NCI-H1092 (cell line): ENCODE measurements at regions not wholly inside any gene's neighbourhood (a gene's known extent, or its start where the extent isn't known, plus 50 kb on each side); places are given as distances from the start of the nearest gene placed in this dataset.

Experiments used
- DNase-seq: peaks from one replicate; lab custom pipeline; 2025; lab: John Stamatoyannopoulos, UW

GRCh38 chr21:38930853-38931252 lies 125.1 kb downstream of the ETS2 start:
- DNase-seq = no peak

DNA sequence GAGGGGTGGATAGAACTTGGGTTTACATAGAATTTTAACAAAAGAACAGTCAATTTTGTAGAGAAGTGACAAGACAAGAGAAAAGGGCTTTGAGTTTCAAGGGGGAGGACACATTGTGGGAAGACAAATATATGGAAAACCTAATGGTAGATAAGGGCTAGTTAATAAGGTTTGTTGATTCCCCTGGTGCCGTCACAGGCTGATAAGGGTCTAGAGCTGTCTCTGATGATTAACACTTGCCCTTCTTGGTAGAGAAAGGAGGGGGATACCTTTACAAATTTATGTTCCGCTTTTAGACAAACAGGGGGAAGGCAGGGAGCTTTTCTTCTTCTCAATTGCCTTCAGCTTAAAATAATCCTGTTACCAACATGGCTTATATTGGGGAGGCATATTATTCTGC lies 124.3 kb downstream of the ETS2 start:
- DNase-seq = no peak

- no peak for DNase-seq
Measured at GRCh38 chr21:38929652-38930051, 123.9 kb downstream of the ETS2 start.

DNA sequence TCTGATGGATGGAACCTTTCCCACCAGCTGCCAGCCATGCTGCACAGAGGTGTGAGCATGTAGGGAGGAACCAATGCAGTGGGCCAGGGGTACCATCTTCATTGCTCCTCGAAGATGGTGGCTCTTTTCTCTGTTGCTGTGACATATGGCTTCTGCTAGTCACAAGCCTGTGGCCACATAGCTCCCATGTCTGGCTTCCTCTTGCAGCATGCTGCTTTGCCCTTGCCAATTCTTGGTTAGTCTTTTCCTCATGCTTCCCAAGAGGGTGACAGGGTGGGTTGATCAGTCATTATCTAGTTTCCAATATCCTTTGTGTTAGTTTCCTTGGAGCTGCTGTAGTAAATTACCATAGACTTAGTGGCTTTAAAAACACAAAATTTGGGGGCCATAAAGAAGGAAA lies 123.4 kb downstream of the ETS2 start:
- DNase-seq = no peak

DNA sequence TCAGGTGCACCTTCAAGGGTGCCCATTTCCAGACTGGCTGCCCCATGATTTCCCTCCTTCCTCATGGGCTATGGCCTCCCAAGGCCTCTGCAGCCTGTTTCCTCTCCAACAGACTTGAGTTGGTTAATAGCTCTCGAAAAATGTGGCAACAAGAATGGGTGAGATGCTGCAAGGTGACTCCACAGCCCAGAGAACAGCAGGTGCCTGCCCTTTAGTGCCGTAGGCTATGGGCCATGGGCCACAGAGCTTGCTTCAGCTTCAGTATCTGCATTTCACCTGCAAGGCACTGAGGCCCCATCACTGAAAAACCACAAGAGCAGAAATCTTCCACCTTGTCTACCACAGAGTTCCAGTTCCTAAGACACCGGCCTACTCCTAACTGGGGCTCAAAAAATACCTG lies 122.0 kb downstream of the ETS2 start:
- no peak for DNase-seq

DNA sequence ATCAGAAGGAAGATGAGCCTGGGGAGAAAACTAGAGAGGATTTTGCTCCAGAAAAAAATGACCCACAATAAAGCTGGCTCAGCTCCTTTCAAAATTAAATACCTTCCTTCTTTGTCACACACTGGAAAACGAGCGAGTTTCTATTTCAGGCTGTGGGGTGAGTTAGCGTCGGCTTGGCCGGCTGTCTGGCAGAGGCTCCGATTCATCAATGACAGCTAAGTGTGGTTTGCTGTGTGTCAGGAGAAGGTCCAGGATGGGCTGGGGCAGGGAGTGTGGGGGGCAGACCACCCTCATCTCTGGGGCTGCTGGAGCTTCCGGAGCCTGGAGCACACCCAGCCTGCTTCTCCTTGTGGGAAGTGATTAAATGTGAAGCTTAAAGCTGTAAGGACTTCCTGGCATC lies 120.2 kb downstream of the ETS2 start:
- DNase-seq = no peak

DNA sequence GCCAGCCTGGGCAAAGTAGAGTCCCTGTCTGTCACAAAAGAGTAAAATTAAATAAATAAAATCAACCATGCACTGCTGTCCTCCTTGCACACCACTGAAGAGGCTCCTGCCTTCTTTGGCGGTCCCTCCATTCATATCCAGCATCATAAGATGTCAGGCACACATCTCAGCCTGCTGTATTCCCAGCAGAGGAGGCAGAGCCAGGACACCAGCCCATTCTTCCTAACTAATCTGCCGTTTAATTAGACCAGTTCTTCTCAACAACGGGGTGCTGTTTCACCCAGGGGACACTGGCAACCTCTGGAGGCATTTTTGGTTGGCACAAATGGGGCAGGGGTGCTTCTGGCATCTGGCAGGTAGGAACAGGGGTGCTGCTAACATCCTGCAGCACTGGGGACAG lies 119.7 kb downstream of the ETS2 start:
- no peak for DNase-seq

- no peak for DNase-seq
Measured at GRCh38 chr21:38924954-38925353, 119.2 kb downstream of the ETS2 start.

DNA sequence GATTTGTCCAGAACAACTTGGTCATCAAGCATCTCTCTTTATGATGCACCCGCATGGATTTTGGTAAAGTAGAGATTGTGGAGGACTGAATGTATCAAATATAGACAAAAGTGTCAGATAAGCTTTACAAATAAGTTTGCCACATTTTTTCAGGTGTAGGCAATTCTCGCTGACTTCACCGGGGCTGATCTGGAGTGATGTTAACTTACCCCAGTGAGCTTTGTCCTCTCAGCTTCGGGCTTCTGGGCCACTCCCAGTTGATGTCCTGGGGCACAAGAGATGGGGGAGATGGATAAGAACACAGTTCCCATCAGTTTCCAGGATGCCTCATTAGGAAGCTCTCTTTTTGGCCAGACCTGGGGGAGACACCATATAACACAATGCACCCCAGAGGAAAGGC lies 117.7 kb downstream of the ETS2 start:
- DNase-seq = no peak

DNA sequence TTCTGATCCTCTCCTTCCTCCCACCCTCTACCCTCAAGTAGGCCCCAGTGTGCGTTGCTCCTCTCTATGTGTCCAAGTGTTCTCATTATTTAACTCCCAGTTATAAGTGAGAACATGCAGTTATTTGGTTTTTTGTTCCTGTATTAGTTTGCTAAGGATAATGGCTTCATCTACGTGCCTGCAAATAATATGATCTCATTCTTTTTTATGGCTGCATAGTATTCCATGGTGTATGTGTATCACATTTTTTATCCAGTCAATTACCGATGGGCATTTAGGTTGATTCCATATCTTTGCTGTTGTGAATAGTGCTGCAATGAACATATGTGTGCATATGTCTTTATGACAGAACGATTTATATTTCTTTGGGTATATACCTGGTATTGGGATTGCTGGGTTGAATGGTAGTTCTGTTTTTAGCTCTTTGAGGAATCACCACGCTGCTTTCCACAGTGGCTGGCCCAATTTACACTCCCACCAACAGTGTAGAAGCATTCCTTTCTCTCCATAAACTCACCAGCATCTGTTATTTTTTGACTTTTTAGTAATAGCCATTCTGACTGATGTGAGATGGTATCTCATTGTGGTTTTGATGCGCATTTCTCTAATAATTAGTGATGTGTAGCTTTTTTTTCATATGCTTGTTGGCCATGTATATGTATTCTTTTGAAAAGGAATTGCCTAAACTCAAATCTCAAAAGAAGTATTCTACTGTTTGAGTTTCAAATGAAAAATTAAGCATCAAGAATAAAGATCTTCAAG lies 116.9 kb downstream of the ETS2 start:
- no peak for DNase-seq

GRCh38 chr21:38921511-38922251 lies 116.0 kb downstream of the ETS2 start:
- DNase-seq = no peak

- no peak for DNase-seq
Measured at GRCh38 chr21:38920631-38921398, 115.1 kb downstream of the ETS2 start.

GRCh38 chr21:38918607-38919346 lies 113.0 kb downstream of the ETS2 start:
- DNase-seq = no peak

DNA sequence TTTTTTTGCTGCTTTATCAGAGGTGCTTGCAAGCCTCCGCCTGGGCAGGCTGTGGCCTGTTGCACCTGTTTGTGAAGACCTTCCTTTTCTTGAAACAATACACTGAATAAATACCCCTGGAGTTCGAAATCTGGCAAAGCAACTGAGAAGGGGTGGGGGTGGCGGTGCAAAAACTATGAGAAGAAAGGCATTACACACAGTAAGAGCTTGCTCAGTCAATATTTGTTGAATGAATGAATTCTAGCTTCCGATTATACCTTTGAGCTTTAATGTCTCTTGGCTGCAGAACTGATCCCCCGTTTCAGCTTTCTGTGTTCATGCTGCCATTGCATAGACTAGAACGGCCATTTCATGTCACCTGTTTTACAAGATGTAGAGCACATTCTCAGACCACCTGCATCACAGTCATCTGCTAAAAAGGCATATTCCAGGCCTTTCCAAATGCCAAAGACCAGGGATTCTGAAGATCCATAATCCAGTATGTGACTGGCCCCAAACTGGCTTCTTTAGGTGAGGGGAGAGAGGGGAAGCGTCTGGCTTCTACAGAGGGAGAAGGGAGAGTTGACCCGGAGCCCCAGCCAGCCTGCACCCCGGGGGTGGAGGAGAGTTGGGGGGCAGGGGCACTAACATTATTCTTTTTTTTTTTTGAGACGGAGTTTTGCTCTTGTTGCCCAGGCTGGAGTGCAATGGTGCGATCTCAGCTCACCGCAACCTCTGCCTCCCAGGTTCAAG lies 111.5 kb downstream of the ETS2 start:
- peak; percentile 92 for DNase-seq

DNA sequence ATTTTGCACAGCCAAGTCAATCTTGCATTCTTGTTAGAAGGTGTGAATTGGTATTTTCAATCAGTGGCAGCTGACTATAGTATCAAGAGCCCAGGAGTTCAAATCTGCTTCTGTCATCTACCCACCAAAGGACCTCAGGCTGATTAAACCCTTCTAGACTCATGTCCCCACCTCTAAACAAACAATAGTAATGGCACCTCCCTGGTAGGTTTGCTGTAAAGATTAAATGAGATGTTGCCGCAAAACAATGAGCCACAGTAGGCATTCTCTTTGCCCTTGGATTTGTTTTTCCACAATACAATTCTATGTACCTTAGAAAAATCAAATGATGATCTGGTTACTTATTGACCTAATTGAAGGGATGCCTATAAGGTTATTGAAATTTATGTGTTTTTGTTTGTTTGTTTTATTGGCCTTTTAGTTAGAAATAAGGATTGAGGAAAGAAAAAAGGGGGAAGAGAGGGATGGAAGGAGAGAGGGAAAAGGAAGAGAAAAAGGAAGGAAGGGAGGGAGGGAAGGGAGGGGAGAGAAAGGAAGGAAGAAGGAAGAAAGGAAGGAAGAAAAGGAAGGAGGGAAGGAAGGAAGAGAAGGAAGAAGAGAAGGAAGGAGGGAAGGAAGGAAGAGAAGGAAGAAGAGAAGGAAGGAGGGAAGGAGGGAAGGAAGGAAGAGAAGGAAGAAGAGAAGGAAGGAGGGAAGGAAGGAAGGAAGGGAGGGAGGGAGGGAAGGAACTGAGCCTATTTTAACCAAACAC lies 110.7 kb downstream of the ETS2 start:
- DNase-seq = no peak

DNA sequence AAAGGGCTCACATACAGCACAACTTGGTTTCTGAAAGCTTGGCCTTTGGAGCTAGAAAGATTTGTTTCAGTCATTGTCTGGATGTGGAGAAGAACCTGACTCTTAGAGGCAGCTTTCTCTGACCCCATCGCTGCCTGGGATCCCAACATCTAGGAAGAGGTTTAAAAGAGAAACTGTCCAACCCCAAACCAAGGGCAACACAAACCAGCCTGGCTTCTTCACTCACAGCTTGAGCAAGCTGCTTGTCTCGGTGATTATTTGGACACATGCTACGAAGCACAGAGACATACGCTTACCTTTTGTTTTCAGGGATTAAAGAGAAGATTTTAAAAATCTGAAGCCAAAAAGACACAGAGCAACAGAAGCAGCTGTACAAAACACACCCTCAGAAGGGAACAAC lies 109.8 kb downstream of the ETS2 start:
- DNase-seq = no peak

DNA sequence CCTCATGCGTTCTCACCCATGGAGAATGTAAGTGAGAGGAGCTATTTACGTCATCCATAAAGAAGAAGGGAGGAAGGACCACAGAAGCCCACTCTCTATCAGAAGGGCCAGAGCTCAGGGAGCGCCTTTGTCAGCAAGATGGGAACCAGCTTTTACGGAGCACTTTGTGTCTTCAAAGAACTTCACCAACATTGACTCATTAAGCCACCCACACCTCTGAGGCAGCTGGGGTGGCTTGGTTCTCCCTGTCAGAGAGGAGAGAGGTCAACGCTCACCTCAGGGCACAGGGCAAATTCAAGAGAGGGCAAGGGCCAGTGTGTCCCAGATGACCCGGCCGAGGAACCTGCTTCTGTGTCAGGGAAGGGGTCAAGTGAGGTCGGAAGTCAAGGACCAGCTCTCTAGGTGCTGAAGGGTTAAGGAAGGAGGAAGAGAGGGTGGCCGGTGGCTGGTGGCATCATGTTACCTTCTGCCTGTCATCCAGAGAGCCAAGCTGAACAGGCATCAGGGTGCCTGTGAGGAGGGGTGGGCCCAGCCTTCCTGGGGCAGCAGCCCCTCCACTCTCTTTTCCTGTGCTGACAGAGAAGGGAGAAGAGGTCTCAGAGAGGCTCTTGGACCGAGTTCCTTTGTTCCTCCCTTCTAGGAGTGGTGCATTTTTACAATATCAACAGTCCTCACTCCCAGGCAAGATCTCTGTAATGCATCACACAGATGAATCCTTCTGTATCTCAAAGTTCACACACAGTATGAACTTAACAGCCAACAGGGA lies 109.0 kb downstream of the ETS2 start:
- DNase-seq = peak; percentile 20

GRCh38 chr21:38913893-38914527 lies 108.3 kb downstream of the ETS2 start:
- DNase-seq = no peak

DNA sequence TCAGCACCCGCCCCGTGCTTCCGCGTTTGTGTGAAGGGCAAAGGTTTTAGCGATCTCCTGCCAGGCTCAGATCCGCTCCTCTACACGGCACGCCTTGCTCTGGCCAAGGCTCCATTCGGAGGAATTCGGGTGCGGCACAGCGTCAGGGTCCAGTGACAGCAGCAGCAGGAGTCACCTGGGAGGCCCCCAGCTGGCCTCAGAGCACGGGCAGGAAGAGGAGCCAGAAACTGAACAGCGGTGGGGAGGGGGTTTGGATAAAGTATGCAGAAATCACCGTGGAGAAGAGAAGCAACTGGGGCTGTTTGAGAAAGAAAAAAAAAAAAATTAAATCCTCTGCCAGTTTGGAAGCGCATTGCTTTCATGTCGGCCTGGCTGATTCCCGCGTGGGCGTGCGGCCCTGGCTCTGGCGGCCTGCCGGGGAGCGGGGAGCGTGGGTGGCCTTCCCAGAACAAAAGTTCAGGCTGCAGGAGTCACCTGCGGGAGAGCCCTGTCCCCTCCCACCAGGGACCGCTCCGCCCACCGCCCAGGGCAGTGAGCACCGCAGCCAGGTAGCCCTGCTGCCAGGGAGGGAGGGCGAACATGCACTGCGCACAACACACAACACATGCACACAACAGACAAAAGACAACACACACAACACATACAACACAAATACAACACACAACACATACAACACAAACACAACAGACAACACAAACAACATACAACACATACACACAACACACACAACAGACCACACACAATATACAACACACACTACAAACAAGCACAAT lies 107.6 kb downstream of the ETS2 start:
- DNase-seq = peak; percentile 27
